Upper lobe of left lung (tissue), 6 donors: ENCODE measurements at regions not wholly inside any gene's neighbourhood (a gene's known extent, or its start where the extent isn't known, plus 50 kb on each side); places are given as distances from the start of the nearest gene placed in this dataset.

Experiments used
- ATAC-seq, 2 donors: fragments of 200-7000 bp; cut with Tn5 transposase; one replicate each; pipeline ENCODE4 v1.9.1; 2022; ENCODE audit warnings: mild to moderate bottlenecking in 2 of 2, moderate library complexity in 2 of 2; ENCODE audit not compliant: low FRiP score in 2 of 2
- DNase-seq, 2 donors: peaks; one replicate each; pipeline ENCODE4 v3.0.0-alpha.2; 2019 to 2020
- H3K27ac ChIP-seq, 4 donors: fragments of 200-600 bp; sonication (generic); one replicate each; pipeline ENCODE4 v1.5.1; 2016 to 2019
- H3K27me3 ChIP-seq, 4 donors: fragments of 200-600 bp; sonication (generic); one replicate each; pipeline ENCODE4 v1.5.1; 2017 to 2019
- H3K36me3 ChIP-seq, 4 donors: fragments of 200-600 bp; sonication (generic); one replicate each; pipeline ENCODE4 v1.5.1; 2016 to 2019
- H3K4me1 ChIP-seq, 4 donors: fragments of 200-600 bp; sonication (generic); one replicate each; pipeline ENCODE4 v1.5.1; 2018 to 2019
- H3K4me3 ChIP-seq, 4 donors: fragments of 200-600 bp; sonication (generic); one replicate each; pipeline ENCODE4 v1.5.1; 2017 to 2019; ENCODE audit warnings: mild to moderate bottlenecking in 2 of 4, moderate library complexity in 1 of 4
- H3K9me3 ChIP-seq, 4 donors: fragments of 200-600 bp; sonication (generic); one replicate each; pipeline ENCODE4 v1.5.1; 2018 to 2019
- CTCF ChIP-seq, 6 experiments: fragments of 450-650 bp in 4 of 6; fragments of 200-600 bp in 2 of 6; sonication (generic) in 2 of 6; IDR thresholded peaks; one replicate each; pipeline ENCODE4 v1.5.1; 2016 to 2019; ENCODE audit warnings: antibody characterized with exemption in 6 of 6
- EP300 ChIP-seq, 4 donors: sonication (generic); formaldehyde crosslinking; IDR thresholded peaks; one replicate each; pipeline ENCODE4 v1.5.1; 2017; ENCODE audit warnings: antibody characterized with exemption in 4 of 4, control low read depth in 2 of 4
- POLR2A ChIP-seq, 4 donors: fragments of 450-650 bp; IDR thresholded peaks; one replicate each; pipeline ENCODE4 v1.5.1; 2016 to 2017; ENCODE audit warnings: antibody characterized with exemption in 4 of 4, mild to moderate bottlenecking in 2 of 4
- POLR2AphosphoS5 ChIP-seq, 2 donors: sonication (generic); formaldehyde crosslinking; IDR thresholded peaks; one replicate each; pipeline ENCODE4 v1.5.1; 2017; ENCODE audit warnings: antibody characterized with exemption in 2 of 2
- WGBS, 2 donors: methylation state at CpG; one replicate each; pipeline ENCODE4 v1.1.5; 2017 to 2018; 5-methylcytosine and 5-hydroxymethylcytosine counted together
- donor health status: DM: no; HTN: no; CAD: no; lungs with moderate emphysema.
- donor health status: DM: no; HTN: yes; CAD: no; lungs with severe emphysema.

GRCh38 chr11:28495333-28495732 is 387.1 kb downstream of the METTL15 start:
- 69 to 78% methylated on average over 2 of the region's 2 CpGs for WGBS, 2 donors
- H3K27me3 ChIP-seq: no peaks in the 10 kb centered on the region
- no peak overlapping the region for H3K27ac ChIP-seq
- no peaks in the 10 kb centered on the region for H3K4me1 ChIP-seq
- no peaks in the 10 kb centered on the region for H3K36me3 ChIP-seq
- H3K9me3 ChIP-seq: no peaks in the 10 kb centered on the region
- TF ChIP-seq POLR2AphosphoS5 (IDR thresholded peaks at IDR 0.05) (no peak), EP300 (IDR thresholded peaks at IDR 0.05) (no peak), POLR2A (IDR thresholded peaks at IDR 0.05) (no peak), CTCF (IDR thresholded peaks at IDR 0.05) (no peak)
- H3K4me3 ChIP-seq: no peak overlapping the region
- ATAC-seq: no peak
- DNase-seq: no peak

GRCh38 chr11:28491431-28491830 is 383.2 kb downstream of the METTL15 start:
- Histone ChIP-seq H3K27ac (no peak overlapping the region), H3K4me3 (no peak overlapping the region), H3K9me3 (no peaks in the 10 kb centered on the region), H3K4me1 (no peaks in the 10 kb centered on the region), H3K36me3 (no peaks in the 10 kb centered on the region), H3K27me3 (no peaks in the 10 kb centered on the region)
- TF ChIP-seq CTCF (IDR thresholded peaks at IDR 0.05) (no peak), EP300 (IDR thresholded peaks at IDR 0.05) (no peak), POLR2A (IDR thresholded peaks at IDR 0.05) (no peak), POLR2AphosphoS5 (IDR thresholded peaks at IDR 0.05) (no peak)
- 80 to 100% methylated on average over 1 of the region's 1 CpG for WGBS, 2 donors
- ATAC-seq (no peak), DNase-seq (no peak)

DNA sequence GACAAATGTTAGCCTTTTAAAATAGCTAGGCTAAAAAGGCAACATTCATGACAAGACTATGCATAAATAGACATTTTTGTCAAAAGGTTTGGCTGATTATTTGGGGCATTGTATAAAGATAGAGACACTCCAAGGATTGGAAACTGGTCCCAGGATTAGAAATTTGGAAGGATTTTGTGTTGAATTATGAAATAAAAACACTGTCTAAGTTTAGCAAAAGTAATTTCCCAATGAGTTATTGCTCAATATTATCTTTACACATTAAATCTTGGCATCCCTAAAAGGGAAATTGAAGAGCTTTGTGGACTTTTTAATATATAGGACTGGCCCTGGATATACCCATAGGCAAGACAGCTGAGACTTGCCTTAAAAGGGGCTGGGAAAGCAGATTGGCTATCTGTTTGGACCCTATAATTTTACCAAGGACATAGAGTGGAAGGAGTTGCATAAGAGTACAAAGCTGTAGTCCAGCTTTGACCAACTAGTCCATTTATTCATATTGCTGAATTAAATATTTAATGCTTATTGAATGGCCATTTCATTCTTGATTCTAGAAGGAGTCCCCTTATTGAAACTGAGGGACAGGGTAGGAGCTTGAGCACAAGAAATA is 382.7 kb downstream of the METTL15 start:
- H3K27ac ChIP-seq: no peak overlapping the region
- TF ChIP-seq POLR2AphosphoS5 (IDR thresholded peaks at IDR 0.05): no peak
- TF ChIP-seq CTCF (IDR thresholded peaks at IDR 0.05): no peak
- TF ChIP-seq EP300 (IDR thresholded peaks at IDR 0.05): no peak
- no peak for TF ChIP-seq POLR2A (IDR thresholded peaks at IDR 0.05)
- no peaks in the 10 kb centered on the region for H3K9me3 ChIP-seq
- no peaks in the 10 kb centered on the region for H3K36me3 ChIP-seq
- no peaks in the 10 kb centered on the region for H3K27me3 ChIP-seq
- no peak for DNase-seq
- no peaks in the 10 kb centered on the region for H3K4me1 ChIP-seq
- H3K4me3 ChIP-seq: no peak overlapping the region
- no peak for ATAC-seq

DNA sequence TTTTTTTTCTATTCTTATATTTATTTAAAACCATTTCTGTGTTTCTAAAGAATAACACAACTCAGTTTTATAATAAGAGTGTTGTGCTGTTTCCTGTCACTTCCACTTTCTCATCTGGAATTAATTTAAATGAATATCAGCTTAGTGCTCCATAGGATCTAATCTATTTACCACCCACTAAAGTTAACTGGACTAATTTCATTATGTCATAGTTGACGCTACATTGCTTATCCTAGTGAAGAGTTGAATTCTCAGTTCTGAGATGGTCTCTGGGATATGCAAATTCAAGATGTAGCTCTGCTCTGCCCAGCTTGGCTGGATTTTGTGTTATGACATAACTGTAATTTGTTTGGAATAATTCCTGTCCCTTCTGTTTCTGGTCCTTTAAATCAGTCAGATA is 380.1 kb downstream of the METTL15 start:
- Histone ChIP-seq H3K36me3 (no peaks in the 10 kb centered on the region), H3K4me1 (no peaks in the 10 kb centered on the region), H3K27me3 (no peaks in the 10 kb centered on the region), H3K9me3 (no peaks in the 10 kb centered on the region), H3K4me3 (no peak overlapping the region), H3K27ac (no peak overlapping the region)
- ATAC-seq (no peak), DNase-seq (no peak)
- no peak for TF ChIP-seq EP300 (IDR thresholded peaks at IDR 0.05)
- no peak for TF ChIP-seq POLR2AphosphoS5 (IDR thresholded peaks at IDR 0.05)
- TF ChIP-seq POLR2A (IDR thresholded peaks at IDR 0.05): no peak
- TF ChIP-seq CTCF (IDR thresholded peaks at IDR 0.05): no peak
- 0% methylated on average over 1 of the region's 1 CpG for WGBS, 2 donors

DNA sequence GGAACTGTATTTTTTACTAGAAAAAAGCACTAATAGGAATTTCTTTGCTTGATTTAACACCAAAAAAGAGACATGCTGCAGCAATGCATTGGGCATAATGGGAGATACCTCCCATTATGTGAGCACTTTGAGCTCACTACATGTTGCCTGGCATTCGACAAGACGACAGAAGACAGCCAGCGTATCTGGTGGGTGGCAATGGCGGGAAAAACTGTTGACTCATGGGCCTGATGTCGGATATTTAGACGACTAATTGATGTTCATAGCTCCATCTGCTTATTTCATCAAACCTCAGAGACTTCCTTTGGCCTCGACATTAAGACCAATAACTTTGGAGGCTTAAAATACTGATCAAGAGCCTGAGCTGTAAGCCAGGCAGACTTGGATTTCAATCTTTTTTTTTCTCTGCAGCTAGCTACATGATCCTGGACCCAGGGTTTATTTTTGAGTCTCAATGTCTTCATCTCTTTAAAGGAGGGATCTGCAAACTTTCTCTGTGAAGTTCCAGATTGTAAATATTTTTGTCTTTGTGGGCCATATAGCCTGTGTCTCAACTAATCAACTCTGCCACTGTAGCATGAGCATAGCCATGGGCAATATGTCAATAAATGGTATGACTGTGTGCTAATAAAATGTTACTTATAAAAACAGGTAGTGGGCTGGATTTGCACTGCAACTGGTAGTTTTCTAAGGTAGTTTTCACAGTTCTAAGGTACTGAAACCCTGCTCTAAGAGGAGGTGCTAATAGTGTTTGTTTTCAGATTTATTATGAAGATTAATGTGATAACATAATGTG is 375.1 kb downstream of the METTL15 start:
- Histone ChIP-seq H3K27ac (no peak overlapping the region), H3K27me3 (no peaks in the 10 kb centered on the region), H3K4me1 (no peaks in the 10 kb centered on the region), H3K9me3 (no peaks in the 10 kb centered on the region), H3K4me3 (no peak overlapping the region), H3K36me3 (no peaks in the 10 kb centered on the region)
- WGBS, 2 donors: 87% methylated on average over 7 of the region's 7 CpGs
- TF ChIP-seq EP300 (IDR thresholded peaks at IDR 0.05) (no peak), POLR2AphosphoS5 (IDR thresholded peaks at IDR 0.05) (no peak), POLR2A (IDR thresholded peaks at IDR 0.05) (no peak), CTCF (IDR thresholded peaks at IDR 0.05) (no peak)
- DNase-seq (no peak), ATAC-seq (no peak)
